Astrocyte (in vitro differentiated cells and primary cell): ENCODE measurements at regions not wholly inside any gene's neighbourhood (a gene's known extent, or its start where the extent isn't known, plus 50 kb on each side); places are given as distances from the start of the nearest gene placed in this dataset.

Source experiments
- EZH2 ChIP-seq: IDR thresholded peaks from 2 replicates; pipeline ENCODE4 v1.6.1; 2012; ENCODE audit warnings: mild to moderate bottlenecking, low read length, inconsistent platforms; ENCODE audit not compliant: insufficient read depth
- TF ChIP-seq, protein P1 (sequence below): IDR thresholded peaks from 2 replicates; pipeline ENCODE4 v1.5.1; 2011; ENCODE audit warnings: low read depth, mild to moderate bottlenecking, inconsistent platforms, low read length, moderate library complexity; ENCODE audit not compliant: insufficient read depth

DNA sequence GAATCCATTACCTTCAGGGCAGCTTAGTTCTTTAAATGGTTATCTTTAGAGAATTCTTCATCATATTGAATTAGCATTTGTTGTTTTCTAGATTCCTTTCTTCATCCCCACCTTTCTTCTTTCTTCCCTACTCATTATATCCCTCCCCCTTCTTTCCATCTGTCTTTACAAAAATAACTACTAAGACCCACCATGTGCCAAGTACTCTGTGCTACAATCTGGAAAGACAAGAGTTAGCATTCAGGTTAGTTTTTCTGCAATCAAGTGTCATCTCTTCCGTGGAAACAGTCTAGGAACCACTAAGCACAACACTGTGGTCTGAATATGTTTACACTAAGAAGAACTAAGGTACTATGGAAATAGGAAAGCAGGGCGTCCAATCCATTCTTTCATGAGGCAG is 897.4 kb upstream of the TENM4 start:
- TF ChIP-seq, protein P1, sequence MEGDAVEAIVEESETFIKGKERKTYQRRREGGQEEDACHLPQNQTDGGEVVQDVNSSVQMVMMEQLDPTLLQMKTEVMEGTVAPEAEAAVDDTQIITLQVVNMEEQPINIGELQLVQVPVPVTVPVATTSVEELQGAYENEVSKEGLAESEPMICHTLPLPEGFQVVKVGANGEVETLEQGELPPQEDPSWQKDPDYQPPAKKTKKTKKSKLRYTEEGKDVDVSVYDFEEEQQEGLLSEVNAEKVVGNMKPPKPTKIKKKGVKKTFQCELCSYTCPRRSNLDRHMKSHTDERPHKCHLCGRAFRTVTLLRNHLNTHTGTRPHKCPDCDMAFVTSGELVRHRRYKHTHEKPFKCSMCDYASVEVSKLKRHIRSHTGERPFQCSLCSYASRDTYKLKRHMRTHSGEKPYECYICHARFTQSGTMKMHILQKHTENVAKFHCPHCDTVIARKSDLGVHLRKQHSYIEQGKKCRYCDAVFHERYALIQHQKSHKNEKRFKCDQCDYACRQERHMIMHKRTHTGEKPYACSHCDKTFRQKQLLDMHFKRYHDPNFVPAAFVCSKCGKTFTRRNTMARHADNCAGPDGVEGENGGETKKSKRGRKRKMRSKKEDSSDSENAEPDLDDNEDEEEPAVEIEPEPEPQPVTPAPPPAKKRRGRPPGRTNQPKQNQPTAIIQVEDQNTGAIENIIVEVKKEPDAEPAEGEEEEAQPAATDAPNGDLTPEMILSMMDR, result no peak
- no peak for TF ChIP-seq EZH2
